GM23338 (cell line): ENCODE measurements at regions not wholly inside any gene's neighbourhood (a gene's known extent, or its start where the extent isn't known, plus 50 kb on each side); places are given as distances from the start of the nearest gene placed in this dataset.
"Not testable (repeated sequence)": the region's sequence is repeated elsewhere in the genome, so short reads cannot be mapped to it uniquely, and the experiment has no call there.

Experiments used
- ATAC-seq: fragments of 200-7000 bp; cut with Tn5 transposase; 3 replicates; pipeline ENCODE4 v1.9.1; 2020
- DNase-seq: peaks from one replicate; pipeline ENCODE4 v3.0.0-alpha.2; 2015; ENCODE audit warnings: low spot score
- H2AFZ ChIP-seq: fragments of 200-600 bp; sonication (generic); 2 replicates; pipeline ENCODE4 v1.8.0; 2016; ENCODE audit warnings: antibody characterized with exemption, mild to moderate bottlenecking, moderate library complexity
- H3F3A ChIP-seq: fragments of 200-600 bp; sonication (generic); replicated peaks from 2 replicates; pipeline ENCODE4 v1.8.0; 2017; ENCODE audit warnings: antibody characterized with exemption, mixed run types, low read depth
- H3K27ac ChIP-seq: fragments of 200-600 bp; sonication (generic); 2 replicates; pipeline ENCODE4 v1.6.1; 2016; ENCODE audit warnings: low read depth
- H3K27me3 ChIP-seq: fragments of 200-600 bp; sonication (generic); 2 replicates; pipeline ENCODE4 v1.8.0; 2016; ENCODE audit warnings: mild to moderate bottlenecking, mixed run types, moderate library complexity; ENCODE audit not compliant: insufficient read depth
- H3K36me3 ChIP-seq: fragments of 200-600 bp; sonication (generic); 2 replicates; pipeline ENCODE4 v1.8.0; 2016; ENCODE audit warnings: mild to moderate bottlenecking; ENCODE audit not compliant: insufficient read depth
- H3K4me1 ChIP-seq: fragments of 200-600 bp; sonication (generic); 2 replicates; pipeline ENCODE4 v1.8.0; 2016; ENCODE audit warnings: mild to moderate bottlenecking, moderate library complexity; ENCODE audit not compliant: insufficient read depth
- H3K4me2 ChIP-seq: fragments of 200-600 bp; sonication (generic); 2 replicates; pipeline ENCODE4 v1.7.1; 2017; ENCODE audit warnings: mixed run types
- H3K4me3 ChIP-seq: fragments of 200-600 bp; sonication (generic); 2 replicates; pipeline ENCODE4 v1.6.1; 2016; ENCODE audit warnings: mixed run types
- H3K79me2 ChIP-seq: fragments of 200-600 bp; sonication (generic); replicated peaks from 2 replicates; pipeline ENCODE4 v1.8.0; 2017; ENCODE audit warnings: mild to moderate bottlenecking; ENCODE audit not compliant: insufficient read depth
- H3K9me2 ChIP-seq: fragments of 200-600 bp; sonication (generic); 2 replicates; pipeline ENCODE4 v1.8.0; 2017; ENCODE audit not compliant: insufficient read depth
- H4K20me1 ChIP-seq: fragments of 200-600 bp; sonication (generic); replicated peaks from 2 replicates; pipeline ENCODE4 v1.8.0; 2017; ENCODE audit warnings: mild to moderate bottlenecking; ENCODE audit not compliant: insufficient read depth
- H3K27ac Mint-ChIP-seq: 2 replicates; pipeline ENCODE4 v1.8.0; 2020; ENCODE audit warnings: inconsistent platforms, mild to moderate bottlenecking, moderate library complexity, mixed read lengths
- H3K27me3 Mint-ChIP-seq: 3 replicates; pipeline ENCODE4 v1.8.0; 2022; ENCODE audit warnings: low read depth, mild to moderate bottlenecking, moderate library complexity, mixed read lengths, inconsistent platforms; ENCODE audit not compliant: insufficient read depth, poor library complexity
- H3K36me3 Mint-ChIP-seq: 3 replicates; pipeline ENCODE4 v1.8.0; 2021; ENCODE audit warnings: low read depth, mild to moderate bottlenecking, inconsistent platforms, moderate library complexity, mixed read lengths
- H3K4me1 Mint-ChIP-seq: 3 replicates; pipeline ENCODE4 v1.8.0; 2020; ENCODE audit warnings: mild to moderate bottlenecking, inconsistent platforms, mixed read lengths
- H3K4me3 Mint-ChIP-seq: 3 replicates; pipeline ENCODE4 v1.8.0; 2021; ENCODE audit warnings: moderate library complexity, mild to moderate bottlenecking, inconsistent platforms, mixed read lengths
- H3K9me3 Mint-ChIP-seq: 3 replicates; pipeline ENCODE4 v1.8.0; 2020; ENCODE audit warnings: moderate library complexity, mild to moderate bottlenecking, inconsistent platforms, mixed read lengths
- EZH2 ChIP-seq: fragments of 200-600 bp; sonication (generic); IDR thresholded peaks from one replicate; pipeline ENCODE4 v1.8.0; 2017; ENCODE audit warnings: antibody characterized with exemption, mild to moderate bottlenecking, low read depth; ENCODE audit not compliant: unreplicated experiment
- EZH2phosphoT487 ChIP-seq: fragments of 200-600 bp; sonication (generic); IDR thresholded peaks from one replicate; pipeline ENCODE4 v1.8.1; 2018; ENCODE audit warnings: antibody characterized with exemption; ENCODE audit not compliant: unreplicated experiment
- JUNB ChIP-seq: IDR thresholded peaks from one replicate; pipeline ENCODE4 v1.6.1; 2016; ENCODE audit warnings: antibody characterized with exemption; ENCODE audit not compliant: unreplicated experiment
- NANOG ChIP-seq: IDR thresholded peaks from 2 replicates; pipeline ENCODE4 v1.6.1; 2016; ENCODE audit warnings: antibody characterized with exemption, borderline replicate concordance
- POLR2AphosphoS5 ChIP-seq: IDR thresholded peaks from 2 replicates; pipeline ENCODE4 v1.6.1; 2016; ENCODE audit warnings: antibody characterized with exemption, low read depth
- STAT1 ChIP-seq: IDR thresholded peaks from one replicate; pipeline ENCODE4 v1.6.1; 2016; ENCODE audit warnings: antibody characterized with exemption; ENCODE audit not compliant: unreplicated experiment
- ZNF114 ChIP-seq: fragments of 250-450 bp; sonication (Bioruptor Pico); IDR thresholded peaks from 2 replicates; pipeline ENCODE4 v1.5.0; 2020; ENCODE audit warnings: mild to moderate bottlenecking, moderate library complexity
- ZNF331 ChIP-seq: fragments of 250-450 bp; sonication (Bioruptor Pico); IDR thresholded peaks from 2 replicates; pipeline ENCODE4 v1.5.0; 2020; ENCODE audit warnings: low read depth, mild to moderate bottlenecking, moderate library complexity
- TF ChIP-seq, protein P1 (sequence below): IDR thresholded peaks from 2 replicates; pipeline ENCODE4 v1.6.1; 2016; ENCODE audit warnings: antibody characterized with exemption
- TF ChIP-seq, protein P2 (sequence below): IDR thresholded peaks from one replicate; pipeline ENCODE4 v1.6.1; 2018; ENCODE audit warnings: antibody characterized with exemption; ENCODE audit not compliant: unreplicated experiment

DNA sequence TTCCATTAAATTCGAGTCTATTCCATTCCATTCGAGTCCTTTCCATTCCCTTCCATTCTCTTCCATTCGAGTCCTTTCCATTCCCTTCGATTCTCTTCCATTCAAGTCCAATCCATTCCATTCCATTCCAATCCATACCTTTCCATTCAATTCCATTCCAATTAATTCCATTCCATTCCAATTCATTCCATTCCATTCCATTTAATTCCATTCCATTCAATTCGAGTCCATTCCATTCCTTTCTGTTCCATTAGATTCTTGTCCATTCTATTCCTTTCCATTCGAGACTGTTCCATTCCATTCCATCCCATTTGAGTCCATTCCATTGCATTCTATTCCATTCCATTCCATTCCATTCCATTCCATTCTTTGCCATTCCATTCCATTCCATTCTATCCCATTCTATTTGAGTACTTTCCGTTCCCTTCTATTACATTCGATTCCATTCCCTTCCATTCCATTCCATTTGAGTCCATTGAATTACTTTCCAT is 1130.0 kb downstream of the RPIA start (continued):
- TF ChIP-seq, protein P1, sequence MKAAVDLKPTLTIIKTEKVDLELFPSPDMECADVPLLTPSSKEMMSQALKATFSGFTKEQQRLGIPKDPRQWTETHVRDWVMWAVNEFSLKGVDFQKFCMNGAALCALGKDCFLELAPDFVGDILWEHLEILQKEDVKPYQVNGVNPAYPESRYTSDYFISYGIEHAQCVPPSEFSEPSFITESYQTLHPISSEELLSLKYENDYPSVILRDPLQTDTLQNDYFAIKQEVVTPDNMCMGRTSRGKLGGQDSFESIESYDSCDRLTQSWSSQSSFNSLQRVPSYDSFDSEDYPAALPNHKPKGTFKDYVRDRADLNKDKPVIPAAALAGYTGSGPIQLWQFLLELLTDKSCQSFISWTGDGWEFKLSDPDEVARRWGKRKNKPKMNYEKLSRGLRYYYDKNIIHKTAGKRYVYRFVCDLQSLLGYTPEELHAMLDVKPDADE = no peak
- TF ChIP-seq POLR2AphosphoS5 = no peak

DNA sequence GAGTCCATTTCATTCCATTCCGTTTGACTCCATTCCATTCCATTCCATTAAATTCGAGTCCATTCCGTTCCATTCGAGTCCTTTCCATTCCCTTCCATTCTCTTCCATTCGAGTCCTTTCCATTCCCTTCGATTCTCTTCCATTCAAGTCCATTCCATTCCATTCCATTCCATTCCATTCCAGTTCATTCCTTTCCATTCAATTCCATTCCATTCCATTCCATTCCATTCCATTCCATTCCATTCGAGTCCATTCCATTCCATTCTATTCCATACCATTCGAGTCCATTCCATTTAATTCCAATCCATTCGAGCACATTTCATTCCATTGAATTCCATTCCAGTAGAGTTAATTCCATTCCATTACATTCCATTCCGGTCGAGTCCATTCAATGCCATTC is 1130.9 kb downstream of the RPIA start:
- not testable (repeated sequence) for H3K9me3 Mint-ChIP-seq, H3K27ac Mint-ChIP-seq, H3K4me3 ChIP-seq, H3K9me2 ChIP-seq, H3K36me3 Mint-ChIP-seq, H3K4me1 Mint-ChIP-seq, H3K4me2 ChIP-seq, H4K20me1 ChIP-seq, H2AFZ ChIP-seq, DNase-seq, ATAC-seq, H3K4me1 ChIP-seq, H3K79me2 ChIP-seq, H3K27me3 ChIP-seq, H3K27ac ChIP-seq, H3K4me3 Mint-ChIP-seq, H3F3A ChIP-seq
- H3K36me3 ChIP-seq = peaks cover 77% of the 10 kb centered on the region
- peaks cover 48% of the 10 kb centered on the region for H3K27me3 Mint-ChIP-seq

DNA sequence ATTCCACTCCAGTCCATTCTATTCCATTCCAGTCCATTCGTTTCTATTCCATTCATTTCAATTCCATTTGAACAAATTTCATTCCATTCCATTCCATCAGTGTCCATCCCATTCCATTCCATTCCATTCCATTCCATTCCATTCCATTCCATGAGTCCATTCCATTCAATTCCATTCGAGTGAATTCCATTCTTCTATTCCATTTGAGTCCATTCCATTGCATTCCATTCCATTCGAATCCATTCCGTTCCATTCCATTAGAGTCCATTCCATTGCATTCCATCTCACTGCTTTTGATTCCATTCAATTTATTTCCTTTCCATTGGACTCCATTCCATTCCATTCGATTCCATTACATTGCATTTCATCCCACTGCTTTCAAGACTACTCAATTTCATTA is 1132.1 kb downstream of the RPIA start:
- Histone ChIP-seq H3K4me1 (no peaks in the 10 kb centered on the region), H3K4me2 (no peak overlapping the region), H3K79me2 (no peaks in the 10 kb centered on the region), H3F3A (0 out of 2 replicates have a peak, but pooled peaks cover 3% of the 10 kb centered on the region), H3K4me3 (peak overlapping the region; percentile 10; the same call in 1 of the 2 replicates), H4K20me1 (no peaks in the 10 kb centered on the region), H3K36me3 (peaks cover 65% of the 10 kb centered on the region), H3K27ac (no peak overlapping the region), H3K9me2 (no peaks in the 10 kb centered on the region), H3K27me3 (no peaks in the 10 kb centered on the region), H2AFZ (no peak overlapping the region)
- peaks cover 39% of the 10 kb centered on the region for H3K27me3 Mint-ChIP-seq
- TF ChIP-seq EZH2 = no peak
- TF ChIP-seq, protein P1 = no peak
- no peak for TF ChIP-seq ZNF114 (CRISPR knock-in tag)
- no peak for TF ChIP-seq JUNB
- DNase-seq = no peak
- H3K27ac Mint-ChIP-seq = no peak overlapping the region
- H3K9me3 Mint-ChIP-seq = no peaks in the 10 kb centered on the region
- no peak for ATAC-seq
- H3K4me3 Mint-ChIP-seq = no peak overlapping the region
- H3K4me1 Mint-ChIP-seq = no peaks in the 10 kb centered on the region
- H3K36me3 Mint-ChIP-seq = no peaks in the 10 kb centered on the region; the same call in 1 of the 3 replicates

DNA sequence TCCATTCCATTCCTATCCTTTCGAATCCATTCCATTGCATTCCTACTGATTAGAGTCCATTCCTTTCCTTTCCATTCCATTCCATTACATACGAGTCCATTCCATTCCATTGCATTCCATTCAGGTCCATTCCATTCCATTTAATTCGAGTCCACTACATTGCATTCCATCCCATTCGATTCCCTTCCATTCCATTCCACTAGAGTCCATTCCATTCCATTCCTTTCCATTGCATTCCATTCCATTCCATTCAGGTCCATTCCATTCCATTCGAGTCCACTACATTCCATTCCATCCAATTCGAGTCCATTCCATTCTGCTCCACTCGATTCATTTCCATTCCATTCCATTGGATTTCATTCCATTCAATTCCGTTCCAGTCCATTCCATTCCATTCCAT is 1133.6 kb downstream of the RPIA start:
- H3K27me3 ChIP-seq = no peaks in the 10 kb centered on the region
- H3K9me2 ChIP-seq = no peaks in the 10 kb centered on the region
- Mint-ChIP-seq H3K9me3 (no peaks in the 10 kb centered on the region), H3K36me3 (no peaks in the 10 kb centered on the region; the same call in 1 of the 3 replicates), H3K4me1 (no peaks in the 10 kb centered on the region), H3K27me3 (peaks cover 36% of the 10 kb centered on the region), H3K27ac (no peak overlapping the region), H3K4me3 (no peak overlapping the region)
- ATAC-seq (no peak), DNase-seq (no peak)
- H3K27ac ChIP-seq = no peak overlapping the region
- H3K79me2 ChIP-seq = no peaks in the 10 kb centered on the region
- H3K4me1 ChIP-seq = no peaks in the 10 kb centered on the region
- no peak overlapping the region for H2AFZ ChIP-seq
- H3F3A ChIP-seq = 0 out of 2 replicates have a peak, but pooled peaks cover 3% of the 10 kb centered on the region
- peak overlapping the region; percentile 1; the same call in 1 of the 2 replicates for H3K4me3 ChIP-seq
- peaks cover 51% of the 10 kb centered on the region for H3K36me3 ChIP-seq
- H4K20me1 ChIP-seq = no peaks in the 10 kb centered on the region
- H3K4me2 ChIP-seq = no peak overlapping the region
- no peak for TF ChIP-seq POLR2AphosphoS5
- TF ChIP-seq, protein P1 = no peak
- TF ChIP-seq STAT1 = no peak
- no peak for TF ChIP-seq ZNF114 (CRISPR knock-in tag)
- TF ChIP-seq EZH2phosphoT487 = no peak
- TF ChIP-seq ZNF331 (CRISPR knock-in tag) = no peak
- no peak for TF ChIP-seq EZH2
- TF ChIP-seq NANOG = no peak
- TF ChIP-seq, protein P2, sequence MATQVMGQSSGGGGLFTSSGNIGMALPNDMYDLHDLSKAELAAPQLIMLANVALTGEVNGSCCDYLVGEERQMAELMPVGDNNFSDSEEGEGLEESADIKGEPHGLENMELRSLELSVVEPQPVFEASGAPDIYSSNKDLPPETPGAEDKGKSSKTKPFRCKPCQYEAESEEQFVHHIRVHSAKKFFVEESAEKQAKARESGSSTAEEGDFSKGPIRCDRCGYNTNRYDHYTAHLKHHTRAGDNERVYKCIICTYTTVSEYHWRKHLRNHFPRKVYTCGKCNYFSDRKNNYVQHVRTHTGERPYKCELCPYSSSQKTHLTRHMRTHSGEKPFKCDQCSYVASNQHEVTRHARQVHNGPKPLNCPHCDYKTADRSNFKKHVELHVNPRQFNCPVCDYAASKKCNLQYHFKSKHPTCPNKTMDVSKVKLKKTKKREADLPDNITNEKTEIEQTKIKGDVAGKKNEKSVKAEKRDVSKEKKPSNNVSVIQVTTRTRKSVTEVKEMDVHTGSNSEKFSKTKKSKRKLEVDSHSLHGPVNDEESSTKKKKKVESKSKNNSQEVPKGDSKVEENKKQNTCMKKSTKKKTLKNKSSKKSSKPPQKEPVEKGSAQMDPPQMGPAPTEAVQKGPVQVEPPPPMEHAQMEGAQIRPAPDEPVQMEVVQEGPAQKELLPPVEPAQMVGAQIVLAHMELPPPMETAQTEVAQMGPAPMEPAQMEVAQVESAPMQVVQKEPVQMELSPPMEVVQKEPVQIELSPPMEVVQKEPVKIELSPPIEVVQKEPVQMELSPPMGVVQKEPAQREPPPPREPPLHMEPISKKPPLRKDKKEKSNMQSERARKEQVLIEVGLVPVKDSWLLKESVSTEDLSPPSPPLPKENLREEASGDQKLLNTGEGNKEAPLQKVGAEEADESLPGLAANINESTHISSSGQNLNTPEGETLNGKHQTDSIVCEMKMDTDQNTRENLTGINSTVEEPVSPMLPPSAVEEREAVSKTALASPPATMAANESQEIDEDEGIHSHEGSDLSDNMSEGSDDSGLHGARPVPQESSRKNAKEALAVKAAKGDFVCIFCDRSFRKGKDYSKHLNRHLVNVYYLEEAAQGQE = no peak
